ENCODE measurements at regions not wholly inside any gene's neighbourhood (a gene's known extent, or its start where the extent isn't known, plus 50 kb on each side); places are given as distances from the start of the nearest gene placed in this dataset.
"Not testable (repeated sequence)": the region's sequence is repeated elsewhere in the genome, so short reads cannot be mapped to it uniquely, and the experiment has no call there.

DNA sequence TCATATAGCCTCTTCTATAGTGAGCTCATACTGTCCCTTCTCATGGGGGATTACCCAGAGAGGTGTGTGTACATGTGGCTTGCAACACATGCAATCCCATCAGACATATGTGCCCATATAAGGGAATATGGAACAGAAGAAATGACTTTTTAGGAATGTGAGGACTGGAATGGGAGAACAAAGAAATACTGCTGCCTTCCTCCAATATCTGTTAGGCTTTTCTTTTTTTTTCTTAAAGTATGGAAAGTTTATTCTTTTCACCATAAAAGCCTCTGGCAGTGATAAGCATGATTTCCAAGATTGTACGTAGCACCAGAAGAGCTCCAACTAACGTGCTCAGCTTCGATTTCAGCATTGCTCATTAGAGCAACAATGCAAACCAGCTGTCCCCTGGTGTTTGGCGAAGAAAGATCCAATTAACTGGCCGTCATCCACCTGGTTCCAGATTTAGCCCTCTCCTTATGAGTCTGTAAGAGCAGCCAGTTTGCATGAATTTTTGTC lies 113.6 kb downstream of the ADCYAP1 start:
- POLR2A ChIA-PET = no interaction called here
- Histone ChIP-seq H3K36me3 (ENCODE audit: control insufficient read depth in 4 of 4, insufficient read depth in 4 of 4, low read length in 3 of 4) (no peaks in the 10 kb centered on the region), H3K27ac (ENCODE audit: insufficient read depth in 1 of 2, low read depth in 1 of 2, low read length in 2 of 2, poor library complexity in 1 of 2, severe bottlenecking in 2 of 2) (no peak overlapping the region), H3K9me3 (ENCODE audit: control extremely low read depth in 1 of 5, control insufficient read depth in 4 of 5, insufficient read depth in 2 of 5, low read depth in 1 of 5, low read length in 4 of 5) (no peaks in the 10 kb centered on the region), H3K4me1 (ENCODE audit: control extremely low read depth in 1 of 4, control insufficient read depth in 4 of 4, insufficient read depth in 4 of 4, low read length in 3 of 4) (no peaks in the 10 kb centered on the region), H3K27me3 (replicated peaks in 2 of 5; ENCODE audit: control insufficient read depth in 4 of 5, insufficient read depth in 5 of 5, low read length in 4 of 5) (no peaks in the 10 kb centered on the region), H3K4me3 (ENCODE audit: control insufficient read depth in 1 of 7, extremely low read depth in 1 of 7, insufficient read depth in 4 of 7, low read depth in 2 of 7, low read length in 6 of 7) (no peak overlapping the region)
- no peak for DNase-seq
- 97% methylated on average over 5 of the region's 5 CpGs for WGBS (ENCODE audit: insufficient coverage)
- CTCF ChIA-PET = no interaction called here

DNA sequence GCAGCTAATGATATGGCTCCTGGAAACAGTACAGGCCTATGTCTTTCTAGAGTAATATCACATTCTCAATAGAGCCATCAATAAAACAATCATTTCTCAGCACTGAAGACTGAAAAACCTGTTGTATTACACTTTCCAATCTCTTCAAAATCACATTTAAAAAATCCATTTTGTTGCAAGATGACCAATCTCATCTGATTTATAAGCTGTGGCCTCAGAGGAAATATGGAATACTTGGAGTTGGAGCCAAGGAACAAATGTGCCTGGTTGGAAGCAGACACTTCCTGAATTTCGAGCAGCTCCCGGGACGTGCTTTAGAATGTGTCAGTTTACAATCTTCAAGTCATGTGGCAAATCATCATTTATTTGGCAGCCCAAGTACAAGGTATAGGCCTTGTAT lies 114.5 kb downstream of the ADCYAP1 start:
- no peaks in the 10 kb centered on the region for H3K27me3 ChIP-seq (replicated peaks in 2 of 5; ENCODE audit: control insufficient read depth in 4 of 5, insufficient read depth in 5 of 5, low read length in 4 of 5)
- POLR2A ChIA-PET = no interaction called here

DNA sequence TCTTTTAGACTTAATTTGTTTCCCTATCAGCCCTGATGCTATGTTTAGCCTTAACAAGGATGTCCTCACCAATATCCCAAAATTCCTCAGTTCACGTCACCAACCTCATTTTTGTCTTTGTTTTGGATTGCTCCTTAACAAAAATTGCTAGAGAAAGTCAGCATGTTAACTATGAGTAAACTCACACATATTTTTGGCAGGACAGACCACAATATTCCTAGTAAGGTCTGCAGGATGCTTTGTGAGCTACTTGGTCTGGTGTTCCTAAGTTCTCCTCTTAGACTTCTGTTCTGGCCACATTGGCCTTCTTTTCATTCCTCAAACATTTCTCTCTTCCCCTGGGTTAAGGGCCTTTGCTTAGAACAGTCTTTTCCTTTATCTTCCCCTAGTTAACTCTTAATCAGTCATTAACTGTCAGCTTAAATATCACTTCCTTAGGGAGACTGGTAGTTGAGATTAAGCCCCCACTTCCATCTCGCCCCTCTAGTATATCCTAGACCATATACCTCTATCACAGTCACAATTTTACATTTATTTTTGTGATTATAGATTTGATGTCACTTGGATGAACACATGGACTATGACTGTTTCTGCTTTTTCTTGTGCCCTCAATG lies 116.2 kb downstream of the ADCYAP1 start:
- CTCF ChIA-PET = no interaction called here
- no peak for DNase-seq
- Histone ChIP-seq H3K27ac (ENCODE audit: insufficient read depth in 1 of 2, low read depth in 1 of 2, low read length in 2 of 2, poor library complexity in 1 of 2, severe bottlenecking in 2 of 2) (no peak overlapping the region), H3K36me3 (ENCODE audit: control insufficient read depth in 4 of 4, insufficient read depth in 4 of 4, low read length in 3 of 4) (no peaks in the 10 kb centered on the region), H3K4me3 (ENCODE audit: control insufficient read depth in 1 of 7, extremely low read depth in 1 of 7, insufficient read depth in 4 of 7, low read depth in 2 of 7, low read length in 6 of 7) (no peak overlapping the region), H3K9me3 (ENCODE audit: control extremely low read depth in 1 of 5, control insufficient read depth in 4 of 5, insufficient read depth in 2 of 5, low read depth in 1 of 5, low read length in 4 of 5) (no peaks in the 10 kb centered on the region), H3K4me1 (ENCODE audit: control extremely low read depth in 1 of 4, control insufficient read depth in 4 of 4, insufficient read depth in 4 of 4, low read length in 3 of 4) (no peaks in the 10 kb centered on the region), H3K27me3 (replicated peaks in 2 of 5; ENCODE audit: control insufficient read depth in 4 of 5, insufficient read depth in 5 of 5, low read length in 4 of 5) (no peaks in the 10 kb centered on the region)
- POLR2A ChIA-PET = no interaction called here
- 100% methylated on average over 1 of the region's 2 CpGs for WGBS (ENCODE audit: insufficient coverage)

More for the DNA sequence above, 114.5 kb downstream of the ADCYAP1 start:
- Histone ChIP-seq H3K4me3 (ENCODE audit: control insufficient read depth in 1 of 7, extremely low read depth in 1 of 7, insufficient read depth in 4 of 7, low read depth in 2 of 7, low read length in 6 of 7) (no peak overlapping the region), H3K36me3 (ENCODE audit: control insufficient read depth in 4 of 4, insufficient read depth in 4 of 4, low read length in 3 of 4) (no peaks in the 10 kb centered on the region), H3K27ac (ENCODE audit: insufficient read depth in 1 of 2, low read depth in 1 of 2, low read length in 2 of 2, poor library complexity in 1 of 2, severe bottlenecking in 2 of 2) (no peak overlapping the region), H3K9me3 (ENCODE audit: control extremely low read depth in 1 of 5, control insufficient read depth in 4 of 5, insufficient read depth in 2 of 5, low read depth in 1 of 5, low read length in 4 of 5) (no peaks in the 10 kb centered on the region), H3K4me1 (ENCODE audit: control extremely low read depth in 1 of 4, control insufficient read depth in 4 of 4, insufficient read depth in 4 of 4, low read length in 3 of 4) (no peaks in the 10 kb centered on the region)
- CTCF ChIA-PET = no interaction called here
- DNase-seq = no peak
- 73% methylated on average over 3 of the region's 3 CpGs for WGBS (ENCODE audit: insufficient coverage)

DNA sequence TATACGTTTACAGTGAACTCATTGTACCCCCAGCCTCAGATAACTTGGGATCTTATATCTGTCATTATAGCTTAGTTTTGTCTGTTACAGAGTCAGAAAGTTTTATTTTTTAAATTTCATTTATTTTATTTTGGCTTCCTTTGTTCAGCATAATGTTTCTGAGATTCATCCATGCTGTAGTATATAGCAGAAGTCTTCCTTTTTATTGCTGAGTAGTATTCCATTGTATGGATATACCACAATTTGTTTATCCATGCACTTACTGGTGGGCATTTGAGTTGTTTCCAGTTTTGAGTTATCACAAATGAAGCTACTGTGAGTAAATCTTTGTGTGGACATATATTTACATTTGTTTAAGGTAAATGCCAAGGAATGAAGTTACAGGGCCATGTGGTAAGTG lies 122.3 kb downstream of the ADCYAP1 start:
- no CpG with 5 or more reads among the region's 1 CpG for WGBS (ENCODE audit: insufficient coverage)
- no peak for DNase-seq
- Histone ChIP-seq H3K27me3 (replicated peaks in 2 of 5; ENCODE audit: control insufficient read depth in 4 of 5, insufficient read depth in 5 of 5, low read length in 4 of 5) (no peaks in the 10 kb centered on the region), H3K27ac (ENCODE audit: insufficient read depth in 1 of 2, low read depth in 1 of 2, low read length in 2 of 2, poor library complexity in 1 of 2, severe bottlenecking in 2 of 2) (no peak overlapping the region), H3K4me1 (ENCODE audit: control extremely low read depth in 1 of 4, control insufficient read depth in 4 of 4, insufficient read depth in 4 of 4, low read length in 3 of 4) (no peaks in the 10 kb centered on the region), H3K4me3 (ENCODE audit: control insufficient read depth in 1 of 7, extremely low read depth in 1 of 7, insufficient read depth in 4 of 7, low read depth in 2 of 7, low read length in 6 of 7) (no peak overlapping the region), H3K9me3 (ENCODE audit: control extremely low read depth in 1 of 5, control insufficient read depth in 4 of 5, insufficient read depth in 2 of 5, low read depth in 1 of 5, low read length in 4 of 5) (peaks cover 0 to 6% (median 0%) of the 10 kb centered on the region in 5 experiments), H3K36me3 (ENCODE audit: control insufficient read depth in 4 of 4, insufficient read depth in 4 of 4, low read length in 3 of 4) (no peaks in the 10 kb centered on the region)
- ChIA-PET CTCF (no interaction called here), POLR2A (no interaction called here)

DNA sequence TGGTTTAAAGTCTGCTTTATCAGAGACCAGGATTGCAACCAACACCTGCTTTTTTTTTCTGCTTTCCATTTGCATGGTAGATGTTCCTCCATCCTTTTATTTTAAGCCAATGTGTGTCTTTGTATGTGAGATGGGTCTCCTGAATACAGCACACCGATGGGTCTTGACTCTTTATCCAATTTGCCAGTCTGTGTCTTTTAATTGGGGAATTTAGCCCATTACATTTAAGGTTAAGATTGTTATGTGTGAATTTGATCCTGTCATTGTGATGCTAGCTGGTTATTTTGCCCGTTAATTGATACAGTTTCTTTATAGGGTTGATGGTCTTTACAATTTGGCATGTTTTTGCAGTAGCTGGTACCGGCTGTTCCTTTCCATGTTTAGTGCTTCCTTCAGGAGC lies 128.4 kb downstream of the ADCYAP1 start:
- H3K4me1 ChIP-seq (ENCODE audit: control extremely low read depth in 1 of 4, control insufficient read depth in 4 of 4, insufficient read depth in 4 of 4, low read length in 3 of 4); H3K9me3 ChIP-seq (ENCODE audit: control extremely low read depth in 1 of 5, control insufficient read depth in 4 of 5, insufficient read depth in 2 of 5, low read depth in 1 of 5, low read length in 4 of 5); POLR2A ChIA-PET; H3K27ac ChIP-seq (ENCODE audit: insufficient read depth in 1 of 2, low read depth in 1 of 2, low read length in 2 of 2, poor library complexity in 1 of 2, severe bottlenecking in 2 of 2); H3K36me3 ChIP-seq (ENCODE audit: control insufficient read depth in 4 of 4, insufficient read depth in 4 of 4, low read length in 3 of 4); CTCF ChIA-PET; H3K4me3 ChIP-seq (ENCODE audit: control insufficient read depth in 1 of 7, extremely low read depth in 1 of 7, insufficient read depth in 4 of 7, low read depth in 2 of 7, low read length in 6 of 7); DNase-seq; H3K27me3 ChIP-seq (replicated peaks in 2 of 5; ENCODE audit: control insufficient read depth in 4 of 5, insufficient read depth in 5 of 5, low read length in 4 of 5): not testable (repeated sequence)
- 88% methylated on average over 1 of the region's 3 CpGs for WGBS (ENCODE audit: insufficient coverage)

DNA sequence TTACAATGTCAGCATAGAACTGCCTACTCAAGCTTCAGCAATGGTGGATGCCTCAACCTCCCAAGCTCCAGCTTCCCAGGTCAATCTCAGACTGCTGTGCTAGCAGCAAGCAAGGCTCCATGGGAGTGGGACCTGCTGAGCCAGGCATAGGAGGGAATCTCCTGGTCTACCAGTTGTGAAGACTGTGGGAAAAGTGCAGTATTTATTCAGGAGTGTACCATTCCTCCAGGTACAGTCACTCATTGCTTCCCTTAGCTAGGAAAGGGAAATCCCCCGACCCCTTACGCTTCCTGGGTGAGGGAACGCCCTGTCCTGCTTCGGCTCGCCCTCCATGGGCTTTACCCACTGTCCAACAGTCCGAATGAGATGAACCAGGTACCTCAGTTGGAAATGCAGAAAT lies 130.3 kb downstream of the ADCYAP1 start:
- 100% methylated on average over 6 of the region's 6 CpGs for WGBS (ENCODE audit: insufficient coverage)

GRCh38 chr18:1036926-1037325 lies 132.3 kb downstream of the ADCYAP1 start:
- 54% methylated on average over 3 of the region's 3 CpGs for WGBS (ENCODE audit: insufficient coverage)
- ChIA-PET POLR2A (no interaction called here), CTCF (no interaction called here)
- DNase-seq = peak in 1 of 3 donors; percentile 1
- Histone ChIP-seq H3K27me3 (replicated peaks in 2 of 5; ENCODE audit: control insufficient read depth in 4 of 5, insufficient read depth in 5 of 5, low read length in 4 of 5) (no peaks in the 10 kb centered on the region), H3K9me3 (ENCODE audit: control extremely low read depth in 1 of 5, control insufficient read depth in 4 of 5, insufficient read depth in 2 of 5, low read depth in 1 of 5, low read length in 4 of 5) (no peaks in the 10 kb centered on the region), H3K36me3 (ENCODE audit: control insufficient read depth in 4 of 4, insufficient read depth in 4 of 4, low read length in 3 of 4) (no peaks in the 10 kb centered on the region), H3K4me3 (ENCODE audit: control insufficient read depth in 1 of 7, extremely low read depth in 1 of 7, insufficient read depth in 4 of 7, low read depth in 2 of 7, low read length in 6 of 7) (no peak overlapping the region), H3K27ac (ENCODE audit: insufficient read depth in 1 of 2, low read depth in 1 of 2, low read length in 2 of 2, poor library complexity in 1 of 2, severe bottlenecking in 2 of 2) (no peak overlapping the region), H3K4me1 (ENCODE audit: control extremely low read depth in 1 of 4, control insufficient read depth in 4 of 4, insufficient read depth in 4 of 4, low read length in 3 of 4) (no peaks in the 10 kb centered on the region)

More for the DNA sequence above, 130.3 kb downstream of the ADCYAP1 start:
- H3K4me3 ChIP-seq (ENCODE audit: control insufficient read depth in 1 of 7, extremely low read depth in 1 of 7, insufficient read depth in 4 of 7, low read depth in 2 of 7, low read length in 6 of 7) = no peak overlapping the region
- no peaks in the 10 kb centered on the region for H3K9me3 ChIP-seq (ENCODE audit: control extremely low read depth in 1 of 5, control insufficient read depth in 4 of 5, insufficient read depth in 2 of 5, low read depth in 1 of 5, low read length in 4 of 5)
- ChIA-PET POLR2A (no interaction called here), CTCF (no interaction called here)
- DNase-seq = no peak
- no peaks in the 10 kb centered on the region for H3K36me3 ChIP-seq (ENCODE audit: control insufficient read depth in 4 of 4, insufficient read depth in 4 of 4, low read length in 3 of 4)
- no peaks in the 10 kb centered on the region for H3K4me1 ChIP-seq (ENCODE audit: control extremely low read depth in 1 of 4, control insufficient read depth in 4 of 4, insufficient read depth in 4 of 4, low read length in 3 of 4)
- H3K27ac ChIP-seq (ENCODE audit: insufficient read depth in 1 of 2, low read depth in 1 of 2, low read length in 2 of 2, poor library complexity in 1 of 2, severe bottlenecking in 2 of 2) = no peak overlapping the region
- H3K27me3 ChIP-seq (replicated peaks in 2 of 5; ENCODE audit: control insufficient read depth in 4 of 5, insufficient read depth in 5 of 5, low read length in 4 of 5) = no peaks in the 10 kb centered on the region
